Stimulated activated CD4-positive, alpha-beta T cell treated with anti-CD3 and anti-CD28 coated beads, Interleukin-2, amount 100 ng/mL, for 24 hours (primary cell): ENCODE measurements at regions not wholly inside any gene's neighbourhood (a gene's known extent, or its start where the extent isn't known, plus 50 kb on each side); places are given as distances from the start of the nearest gene placed in this dataset.

ENCODE experiments used
- DNase-seq, 2 donors: peaks; one replicate each; pipeline ENCODE4 v3.0.0-alpha.2; 2020

DNA sequence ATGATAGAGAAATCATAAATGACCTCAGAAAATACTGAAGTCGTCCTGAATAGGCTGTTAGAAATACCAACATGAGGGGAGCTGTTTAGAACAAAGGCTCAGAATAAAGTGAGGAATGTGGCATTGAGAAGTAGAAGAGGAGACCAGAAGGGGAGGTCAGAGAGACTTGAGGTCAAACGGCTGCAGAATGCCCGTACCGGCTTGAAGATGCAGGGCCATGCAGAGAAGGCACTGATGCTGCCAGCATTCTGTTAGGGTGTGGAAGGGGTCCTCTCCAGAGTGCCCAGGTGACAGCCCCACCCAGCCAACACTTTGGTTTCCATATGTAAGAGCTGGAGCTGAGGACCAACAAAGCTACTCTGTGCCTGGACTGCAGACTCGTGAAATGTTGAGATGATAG is 570.9 kb downstream of the CDH26 start:
- DNase-seq: no peak

DNA sequence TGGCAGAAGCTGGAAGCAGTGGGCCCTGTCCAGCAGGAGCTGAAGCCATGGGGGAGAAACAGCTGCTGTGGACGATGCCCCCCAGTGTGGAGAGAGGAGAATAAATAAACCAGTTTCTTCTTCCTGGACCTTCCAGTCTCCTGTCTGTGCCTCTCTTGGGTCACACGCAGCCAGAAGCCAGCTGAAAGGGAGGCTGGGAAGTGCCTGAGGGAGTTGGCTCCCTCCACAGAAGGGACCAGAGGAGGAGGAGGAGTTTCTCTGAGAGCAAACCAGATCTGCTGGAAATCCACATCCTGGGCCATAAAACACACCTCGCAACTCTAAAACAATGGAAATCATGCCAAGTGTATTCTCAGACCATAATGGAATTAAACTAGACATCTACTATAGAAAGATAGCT is 577.0 kb downstream of the CDH26 start:
- DNase-seq: no peak

GRCh38 chr20:60540591-60540990 is 582.4 kb downstream of the CDH26 start:
- DNase-seq: no peak

DNA sequence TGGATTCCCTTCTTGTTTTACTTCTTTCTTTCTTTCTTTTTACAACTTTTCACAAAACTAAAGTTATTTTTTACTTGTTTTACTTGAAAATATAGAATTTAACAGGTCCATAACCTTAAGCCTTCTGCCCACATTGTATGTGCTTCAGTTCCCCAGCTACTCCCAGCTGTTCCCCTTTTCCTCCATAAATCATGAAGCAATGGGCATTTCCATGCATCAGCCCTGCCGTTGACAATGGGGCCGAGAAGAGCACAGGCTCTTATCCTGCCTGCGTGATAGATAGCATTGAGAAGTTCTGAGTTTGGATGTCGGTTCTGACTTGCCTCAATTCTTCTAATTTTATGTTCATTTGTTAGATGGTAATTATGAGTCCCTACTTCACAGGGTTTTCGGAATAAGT is 583.8 kb downstream of the CDH26 start:
- no peak for DNase-seq

DNA sequence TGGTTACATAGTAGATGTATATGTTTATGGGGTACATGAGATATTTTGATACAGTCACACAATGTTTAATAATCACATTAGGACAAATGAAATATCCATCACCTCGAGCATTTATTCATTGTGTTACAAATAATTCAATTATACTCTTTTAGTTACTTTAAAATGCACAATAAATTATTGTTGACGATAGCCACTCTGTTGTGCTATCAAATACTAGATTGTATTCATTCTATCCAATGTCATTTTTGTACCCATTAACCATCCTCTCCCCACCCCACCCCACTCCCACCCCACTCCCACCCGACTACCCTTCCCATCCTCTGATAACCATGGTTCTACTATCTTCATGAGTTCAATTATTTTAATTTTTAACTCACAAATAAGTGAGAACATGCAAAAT is 585.4 kb downstream of the CDH26 start:
- DNase-seq: no peak

- DNase-seq: no peak
These were observed 594.9 kb downstream of the CDH26 start for GRCh38 chr20:60553095-60553494.

GRCh38 chr20:60558486-60558885 is 600.3 kb downstream of the CDH26 start:
- no peak for DNase-seq

DNA sequence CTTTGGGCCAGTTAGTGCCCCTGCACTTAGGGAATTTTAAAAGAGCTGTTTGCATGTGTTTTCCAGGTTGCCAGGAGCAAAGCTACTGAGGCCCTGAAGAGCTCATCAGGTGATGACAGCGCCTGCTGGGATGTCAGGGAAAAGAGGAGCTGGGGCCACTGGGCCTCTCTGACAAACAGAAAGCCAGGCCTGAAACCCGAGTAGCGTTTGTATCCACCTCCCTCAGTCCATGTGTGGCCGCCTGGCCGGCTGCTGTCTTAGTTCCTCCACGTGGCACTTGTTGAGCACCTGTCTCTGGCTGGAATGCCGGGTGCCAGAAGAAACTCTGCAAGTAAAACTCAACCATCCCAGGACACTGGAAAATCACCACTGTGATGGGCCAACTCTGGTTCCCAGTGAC is 601.2 kb downstream of the CDH26 start:
- no peak for DNase-seq

- no peak for DNase-seq
These were observed 602.8 kb downstream of the CDH26 start for GRCh38 chr20:60561052-60561451.

GRCh38 chr20:60565083-60565482 is 606.9 kb downstream of the CDH26 start:
- no peak for DNase-seq

GRCh38 chr20:60565551-60565950 is 607.3 kb downstream of the CDH26 start:
- DNase-seq: no peak

- no peak for DNase-seq
These were observed 610.9 kb downstream of the CDH26 start for GRCh38 chr20:60569116-60569515.

DNA sequence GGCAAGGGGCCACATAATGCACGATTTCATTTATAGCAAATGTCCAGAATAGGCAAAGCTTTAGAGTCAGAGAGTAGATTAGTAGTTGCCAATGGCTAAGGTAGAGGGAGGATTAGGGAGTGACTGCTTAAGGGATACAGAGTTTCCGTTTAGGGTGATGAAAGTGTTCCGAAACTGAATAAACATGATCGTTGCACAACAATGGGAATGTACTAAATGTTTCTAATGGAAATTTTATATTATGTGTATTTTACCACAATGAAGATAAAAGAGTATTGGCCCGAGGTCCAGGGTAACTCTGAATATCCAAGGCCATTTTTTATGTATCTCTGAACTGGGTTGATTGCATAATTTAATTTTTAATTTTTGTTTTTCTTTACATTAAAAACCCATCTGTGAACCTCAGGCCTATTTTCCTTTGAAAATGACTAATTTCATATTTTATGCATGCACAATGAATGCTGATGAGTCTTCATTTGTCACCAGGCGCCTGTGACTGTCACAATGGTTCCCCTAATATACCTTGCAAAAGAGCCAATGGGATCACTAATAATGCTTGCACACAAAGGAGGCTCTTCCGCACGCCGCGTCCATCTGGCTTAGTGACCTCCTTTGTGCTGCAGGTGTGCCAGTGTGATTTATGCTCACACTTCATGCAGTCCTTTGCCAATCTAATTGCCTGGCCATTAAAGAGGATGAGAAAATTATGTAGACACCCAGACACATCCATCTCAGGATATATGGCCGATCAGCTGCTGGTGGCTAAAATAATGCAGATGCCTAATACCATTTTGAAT is 612.5 kb downstream of the CDH26 start:
- no peak for DNase-seq

GRCh38 chr20:60573003-60573680 is 614.9 kb downstream of the CDH26 start:
- no peak for DNase-seq

DNA sequence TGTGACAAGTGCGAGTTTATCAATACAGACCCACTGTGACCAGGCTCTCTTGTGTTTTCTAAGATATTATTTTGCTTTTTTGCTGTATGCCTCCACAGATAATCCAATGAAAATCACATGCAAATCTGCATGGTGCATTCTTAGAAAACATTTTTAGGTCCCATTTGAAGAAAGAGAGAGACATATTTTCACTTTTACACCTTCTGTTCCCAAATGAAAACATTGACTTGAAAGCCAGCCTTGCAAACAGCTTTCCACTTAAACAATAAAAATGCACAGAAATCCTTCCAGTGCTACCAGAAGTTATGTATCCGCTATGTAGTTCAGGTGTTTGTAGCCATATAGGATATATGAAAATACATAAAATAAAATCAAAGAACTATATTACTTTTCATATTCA is 618.0 kb downstream of the CDH26 start:
- no peak for DNase-seq

DNA sequence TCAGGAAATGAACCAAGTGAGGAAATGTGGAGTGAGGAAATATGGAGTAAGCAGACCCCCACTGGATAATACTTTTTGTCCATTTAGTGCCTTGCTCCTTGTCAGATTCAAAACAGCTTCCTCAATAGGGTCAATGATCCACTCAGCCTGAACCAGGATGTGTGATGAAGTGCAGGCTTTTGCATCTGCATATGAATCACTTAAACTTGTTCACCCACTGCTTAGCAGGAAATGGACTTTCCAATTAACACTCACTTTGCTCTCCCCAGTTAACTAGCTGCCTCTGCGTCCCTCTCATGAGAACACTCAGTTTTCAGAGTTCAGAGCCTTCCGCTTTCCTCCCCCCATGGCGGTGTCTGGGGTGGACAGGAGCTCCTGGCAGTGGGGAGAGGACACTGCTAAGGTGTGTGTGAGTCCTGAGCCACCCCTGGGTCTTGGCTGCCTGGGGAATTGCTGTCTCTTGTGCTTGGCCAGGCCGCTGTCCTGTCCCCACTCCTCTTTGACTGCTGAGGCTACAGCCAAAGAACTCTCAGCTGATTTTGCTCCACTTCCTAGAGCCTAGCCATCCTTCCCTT is 621.8 kb downstream of the CDH26 start:
- no peak for DNase-seq

DNA sequence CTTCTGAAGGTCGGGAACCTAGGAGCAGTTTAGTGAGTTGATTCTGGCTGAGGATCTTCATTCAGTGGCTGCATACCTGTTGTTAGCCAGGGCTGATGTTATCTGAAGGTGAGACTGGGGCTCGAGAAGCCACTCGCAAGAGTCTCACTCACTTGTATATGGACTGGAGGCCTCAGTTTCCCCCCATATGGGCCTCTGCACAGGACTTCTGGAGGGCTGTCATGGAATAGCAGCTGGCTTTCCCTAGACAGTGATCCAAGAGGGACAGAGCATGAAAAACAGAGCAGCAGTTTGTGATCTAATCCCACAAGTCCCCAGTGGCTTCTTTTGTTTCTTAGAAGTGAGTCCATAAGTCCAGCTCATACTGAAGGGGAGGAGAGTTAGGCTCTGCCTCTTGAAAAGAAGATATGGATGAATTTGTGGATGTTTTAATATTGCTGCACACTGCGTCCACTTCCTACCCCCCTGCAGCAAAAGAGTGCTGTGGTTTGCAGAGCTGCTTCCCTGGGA is 623.4 kb downstream of the CDH26 start:
- DNase-seq: no peak

GRCh38 chr20:60583741-60584140 is 625.5 kb downstream of the CDH26 start:
- no peak for DNase-seq

DNA sequence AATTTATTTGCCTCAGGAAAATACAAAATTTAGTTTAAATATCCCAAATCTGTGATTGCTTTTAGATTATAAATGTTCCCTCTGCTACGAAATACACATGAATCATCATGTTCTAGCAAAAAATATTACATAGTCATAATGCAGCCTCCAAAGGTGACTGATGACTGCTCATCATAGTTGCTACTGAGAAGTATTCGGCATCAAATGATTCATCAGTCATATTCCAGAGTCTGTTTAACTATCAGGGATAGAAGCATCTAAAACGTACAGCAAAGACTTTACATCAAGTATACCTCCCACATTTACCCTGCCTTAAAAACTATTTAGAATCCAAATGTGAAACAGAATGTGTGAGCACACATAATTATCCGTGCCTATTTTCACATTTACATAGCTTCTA is 626.0 kb downstream of the CDH26 start:
- DNase-seq: no peak

DNA sequence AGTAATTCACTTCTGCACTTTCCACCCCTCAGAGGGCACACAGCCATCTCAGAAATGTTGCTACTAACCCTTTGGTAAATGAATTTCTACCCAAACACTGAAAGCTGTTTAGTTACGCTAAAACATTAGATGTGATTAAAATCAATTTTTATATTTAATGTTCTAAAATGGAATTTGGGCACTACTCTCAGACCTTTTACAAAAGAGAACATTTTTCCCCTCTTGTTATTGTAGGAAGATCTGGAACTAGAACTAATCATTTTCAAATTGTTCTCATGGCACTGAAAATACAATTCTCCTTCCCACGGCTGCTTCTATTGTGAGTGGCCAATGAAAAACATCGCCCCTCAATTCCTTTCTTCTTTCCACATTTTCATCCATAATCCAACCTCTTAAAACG is 627.4 kb downstream of the CDH26 start:
- no peak for DNase-seq

DNA sequence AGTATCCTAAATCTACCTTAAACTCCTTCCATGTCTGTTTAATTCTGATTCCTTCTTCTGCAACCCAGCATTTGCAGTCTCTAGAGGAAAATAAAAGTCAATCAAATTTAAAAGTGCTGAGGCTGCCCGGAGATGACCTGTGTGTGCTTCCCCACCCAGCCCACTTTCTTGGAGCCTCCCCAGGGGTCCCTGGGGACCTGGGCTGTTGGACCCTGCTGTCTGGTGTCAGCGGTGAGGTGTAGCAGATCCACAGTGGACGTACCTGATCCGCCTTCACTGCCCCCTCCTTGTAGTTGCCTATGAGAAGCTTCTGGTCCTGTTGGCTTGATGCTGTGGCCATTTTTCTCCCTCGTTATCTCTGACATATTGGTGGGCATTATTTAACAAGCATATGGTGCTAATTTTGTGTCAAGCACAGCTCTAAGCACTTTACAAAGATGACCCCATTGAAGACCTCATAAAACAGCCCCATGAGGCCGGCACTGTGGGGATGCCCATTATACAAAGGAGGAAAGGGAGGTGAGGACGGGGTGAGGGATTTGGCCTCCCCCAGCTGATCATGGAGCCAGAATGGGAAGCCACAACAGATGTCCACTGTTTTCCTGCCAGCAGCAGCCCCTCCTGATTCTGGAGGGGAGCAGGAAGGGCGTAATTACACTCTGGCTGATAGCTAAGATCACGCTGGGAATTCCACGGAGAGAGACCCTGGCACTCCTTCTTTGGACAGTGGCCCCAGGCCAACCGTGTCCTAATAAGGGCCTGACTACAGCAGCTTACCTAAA is 628.2 kb downstream of the CDH26 start:
- no peak for DNase-seq

- no peak for DNase-seq
These were observed 629.8 kb downstream of the CDH26 start for GRCh38 chr20:60587986-60588385.

- no peak for DNase-seq
These were observed 631.4 kb downstream of the CDH26 start for GRCh38 chr20:60589623-60590022.
